Nephron (organoid): ENCODE measurements at regions not wholly inside any gene's neighbourhood (a gene's known extent, or its start where the extent isn't known, plus 50 kb on each side); places are given as distances from the start of the nearest gene placed in this dataset.
A peak's percentile ranks its signal among the peaks of the same experiment; 100 is the strongest.

Experiments
- H3K27ac Mint-ChIP-seq, 3 experiments: 2 replicates each; pipeline ENCODE4 v1.8.0; 2020; ENCODE audit warnings: mixed read lengths in 3 of 3, mild to moderate bottlenecking in 2 of 3, moderate library complexity in 1 of 3
- H3K27me3 Mint-ChIP-seq: 2 replicates; pipeline ENCODE4 v1.8.0; 2021; ENCODE audit warnings: low read depth, mild to moderate bottlenecking, moderate library complexity, mixed read lengths
- H3K36me3 Mint-ChIP-seq: 2 replicates; pipeline ENCODE4 v1.8.0; 2020; ENCODE audit warnings: low read depth, mixed read lengths
- H3K4me1 Mint-ChIP-seq: 2 replicates; pipeline ENCODE4 v1.8.0; 2020; ENCODE audit warnings: mixed read lengths
- H3K4me3 Mint-ChIP-seq, 3 experiments: 2 replicates each; pipeline ENCODE4 v1.8.0; 2020; ENCODE audit warnings: mild to moderate bottlenecking in 3 of 3, mixed read lengths in 3 of 3, moderate library complexity in 2 of 3
- H3K9me3 Mint-ChIP-seq: 2 replicates; pipeline ENCODE4 v1.8.0; 2020; ENCODE audit warnings: mixed read lengths
- CTCF ChIP-seq, 3 experiments: fragments of 200-600 bp; sonication (generic); IDR thresholded peaks; one replicate each; pipeline ENCODE4 v1.5.0; 2021; ENCODE audit warnings: antibody characterized with exemption in 3 of 3; ENCODE audit not compliant: unreplicated experiment in 3 of 3

GRCh38 chr1:229217716-229218115 lies 53.2 kb upstream of the RAB4A start:
- peaks cover 4% of the 10 kb centered on the region for H3K27me3 Mint-ChIP-seq
- H3K4me1 Mint-ChIP-seq = peaks cover 5% of the 10 kb centered on the region
- H3K27ac Mint-ChIP-seq = no peak overlapping the region
- no peak overlapping the region for H3K4me3 Mint-ChIP-seq
- peak in 1 of 3 experiments; percentile 10 for TF ChIP-seq CTCF (IDR thresholded peaks at IDR 0.05; ENCODE audit: unreplicated experiment in 3 of 3)
- H3K36me3 Mint-ChIP-seq = no peaks in the 10 kb centered on the region
- H3K9me3 Mint-ChIP-seq = no peaks in the 10 kb centered on the region

DNA sequence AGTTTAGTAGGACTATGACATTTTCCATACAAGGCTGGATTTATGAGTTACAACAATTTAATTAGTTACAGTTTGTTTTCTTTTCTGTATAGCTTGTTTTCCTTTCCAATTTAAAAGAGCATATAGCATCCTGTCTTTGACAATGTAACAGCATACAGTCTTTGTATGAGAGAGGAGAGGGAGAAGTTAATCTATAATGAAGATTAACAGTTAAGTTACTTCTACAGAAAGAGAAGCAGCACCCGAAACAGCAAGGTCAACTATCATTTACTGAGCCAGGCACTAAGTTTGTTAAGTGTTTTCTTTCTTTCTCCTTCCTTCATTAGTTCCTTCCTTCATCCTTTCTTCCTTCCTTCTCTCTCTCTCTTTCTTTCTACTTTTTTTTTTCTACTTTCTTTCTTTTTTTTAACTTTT lies 52.3 kb upstream of the RAB4A start:
- Mint-ChIP-seq H3K4me1 (peaks cover 5% of the 10 kb centered on the region), H3K9me3 (no peaks in the 10 kb centered on the region), H3K4me3 (no peak overlapping the region), H3K27ac (peak overlapping the region in 2 of 3 experiments; percentile 57 to 59), H3K27me3 (peaks cover 4% of the 10 kb centered on the region), H3K36me3 (no peaks in the 10 kb centered on the region)
- no peak for TF ChIP-seq CTCF (IDR thresholded peaks at IDR 0.05; ENCODE audit: unreplicated experiment in 3 of 3)

DNA sequence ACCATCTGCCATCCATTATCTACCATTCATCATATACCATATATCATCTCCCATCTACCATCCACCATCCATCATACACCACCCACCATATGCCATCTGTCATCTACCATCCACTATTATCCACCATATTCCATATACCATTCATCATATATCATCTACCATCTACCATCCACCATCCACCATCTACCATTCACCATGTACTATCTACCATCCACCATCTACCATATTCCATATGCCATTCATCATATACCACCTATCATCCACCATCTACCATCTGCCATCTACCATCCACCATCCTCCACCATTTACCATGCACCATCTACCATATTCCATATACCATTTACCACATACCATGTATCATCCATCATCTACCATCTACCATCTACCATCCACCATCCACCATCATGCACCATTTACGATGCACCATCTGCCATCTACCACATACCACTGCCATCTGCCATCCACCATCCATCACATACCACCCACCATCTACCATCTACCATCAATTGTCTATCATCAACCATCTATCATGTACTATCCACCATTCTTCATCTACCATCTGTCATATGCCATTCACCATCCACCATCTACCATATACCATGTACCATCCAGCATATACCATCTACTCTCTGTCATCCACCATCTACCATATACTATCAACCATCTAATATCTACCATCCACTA lies 50.6 kb upstream of the RAB4A start:
- Mint-ChIP-seq H3K4me1 (peaks cover 10% of the 10 kb centered on the region), H3K27ac (no peak overlapping the region), H3K36me3 (no peaks in the 10 kb centered on the region), H3K9me3 (no peaks in the 10 kb centered on the region), H3K27me3 (peaks cover 4% of the 10 kb centered on the region), H3K4me3 (no peak overlapping the region)
- no peak for TF ChIP-seq CTCF (IDR thresholded peaks at IDR 0.05; ENCODE audit: unreplicated experiment in 3 of 3)

DNA sequence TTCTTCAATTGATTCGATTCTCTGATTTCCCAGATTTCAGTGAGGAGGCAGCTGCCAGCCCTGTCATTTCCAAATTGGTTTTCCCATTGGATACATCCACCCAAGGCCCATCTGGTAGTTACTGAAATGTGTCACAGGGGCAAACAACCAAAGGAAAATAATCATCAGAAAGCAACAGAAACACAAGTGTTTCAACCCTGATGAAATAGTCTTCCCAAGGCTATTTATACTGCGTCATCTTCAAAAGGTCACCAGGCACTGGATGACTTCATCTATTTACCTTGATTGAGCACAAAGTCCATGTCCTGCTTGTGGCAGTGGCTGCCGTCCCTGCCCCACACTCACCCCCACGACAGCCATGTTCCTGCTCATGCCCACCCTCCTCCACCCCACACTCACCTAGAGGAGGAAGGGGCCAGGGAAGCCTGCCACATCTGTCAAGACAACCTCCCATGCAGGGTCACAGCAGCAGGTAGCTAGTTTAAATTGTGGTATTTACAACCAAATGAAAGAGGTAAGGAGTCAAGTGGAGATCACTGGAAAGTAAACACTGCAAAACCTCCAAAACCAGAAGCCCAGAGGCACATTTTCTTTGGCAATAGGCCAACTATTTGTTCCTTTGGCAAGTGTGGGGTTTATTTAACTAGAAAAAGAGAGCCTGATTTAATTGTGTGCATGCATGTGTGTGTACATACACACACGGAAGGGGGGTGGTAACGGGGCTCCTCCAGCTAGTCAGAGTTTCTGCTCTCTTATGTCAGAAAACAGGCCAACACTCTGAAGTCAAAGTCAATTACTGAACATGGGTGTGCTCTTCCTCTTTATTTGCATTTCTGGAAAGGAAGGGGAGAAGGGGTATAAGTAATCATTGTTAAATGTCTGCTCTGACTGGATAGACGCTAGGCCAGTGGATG lies 49.5 kb upstream of the RAB4A start:
- peaks cover 10% of the 10 kb centered on the region for H3K4me1 Mint-ChIP-seq
- no peak for TF ChIP-seq CTCF (IDR thresholded peaks at IDR 0.05; ENCODE audit: unreplicated experiment in 3 of 3)
- peaks cover 4% of the 10 kb centered on the region for H3K27me3 Mint-ChIP-seq
- H3K36me3 Mint-ChIP-seq = no peaks in the 10 kb centered on the region
- H3K9me3 Mint-ChIP-seq = no peaks in the 10 kb centered on the region
- no peak overlapping the region for H3K27ac Mint-ChIP-seq
- no peak overlapping the region for H3K4me3 Mint-ChIP-seq
